ENCODE measurements at regions not wholly inside any gene's neighbourhood (a gene's known extent, or its start where the extent isn't known, plus 50 kb on each side); places are given as distances from the start of the nearest gene placed in this dataset.

DNA sequence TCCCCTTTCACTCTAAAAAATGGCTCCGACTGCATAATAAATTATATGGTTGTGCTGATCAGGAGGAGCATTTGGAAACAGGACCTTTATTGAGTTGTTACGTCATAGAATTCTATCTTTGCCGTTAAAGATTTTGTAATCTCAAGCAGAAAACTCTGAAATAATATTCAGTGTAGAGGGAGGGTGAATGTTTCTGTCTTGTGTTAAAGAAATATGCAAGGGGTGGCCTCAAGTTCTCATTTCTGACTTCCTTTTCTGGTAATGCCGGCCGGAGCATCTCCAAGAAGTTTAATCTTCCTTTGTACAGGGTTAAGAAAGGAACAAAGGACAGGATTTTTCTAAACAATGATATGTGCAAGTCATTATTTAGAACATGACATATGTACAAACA is 165.1 kb downstream of the SLC38A4 start:
- TF ChIP-seq, protein P1, sequence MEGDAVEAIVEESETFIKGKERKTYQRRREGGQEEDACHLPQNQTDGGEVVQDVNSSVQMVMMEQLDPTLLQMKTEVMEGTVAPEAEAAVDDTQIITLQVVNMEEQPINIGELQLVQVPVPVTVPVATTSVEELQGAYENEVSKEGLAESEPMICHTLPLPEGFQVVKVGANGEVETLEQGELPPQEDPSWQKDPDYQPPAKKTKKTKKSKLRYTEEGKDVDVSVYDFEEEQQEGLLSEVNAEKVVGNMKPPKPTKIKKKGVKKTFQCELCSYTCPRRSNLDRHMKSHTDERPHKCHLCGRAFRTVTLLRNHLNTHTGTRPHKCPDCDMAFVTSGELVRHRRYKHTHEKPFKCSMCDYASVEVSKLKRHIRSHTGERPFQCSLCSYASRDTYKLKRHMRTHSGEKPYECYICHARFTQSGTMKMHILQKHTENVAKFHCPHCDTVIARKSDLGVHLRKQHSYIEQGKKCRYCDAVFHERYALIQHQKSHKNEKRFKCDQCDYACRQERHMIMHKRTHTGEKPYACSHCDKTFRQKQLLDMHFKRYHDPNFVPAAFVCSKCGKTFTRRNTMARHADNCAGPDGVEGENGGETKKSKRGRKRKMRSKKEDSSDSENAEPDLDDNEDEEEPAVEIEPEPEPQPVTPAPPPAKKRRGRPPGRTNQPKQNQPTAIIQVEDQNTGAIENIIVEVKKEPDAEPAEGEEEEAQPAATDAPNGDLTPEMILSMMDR (IDR thresholded peaks at IDR 0.05; ENCODE audit: low read length): no peak
- no peak for TF ChIP-seq EZH2 (IDR thresholded peaks at IDR 0.05; ENCODE audit: borderline replicate concordance, low read length)
